ENCODE measurements at regions not wholly inside any gene's neighbourhood (a gene's known extent, or its start where the extent isn't known, plus 50 kb on each side); places are given as distances from the start of the nearest gene placed in this dataset.

- TF ChIP-seq CTCF (conservative IDR thresholded peaks at IDR 0.05; ENCODE audit: low read depth, low read length) (no peak), RAD21 (IDR thresholded peaks at IDR 0.05; ENCODE audit: low read length) (no peak), MAFK (IDR thresholded peaks at IDR 0.05; ENCODE audit: low read depth, low read length) (no peak), ELK1 (IDR thresholded peaks at IDR 0.05; ENCODE audit: borderline replicate concordance, low read depth, low read length) (no peak), POLR2A (IDR thresholded peaks at IDR 0.05; ENCODE audit: low read depth, low read length) (no peak), RFX5 (IDR thresholded peaks at IDR 0.05; ENCODE audit: low read depth, low read length) (no peak), CEBPB (IDR thresholded peaks at IDR 0.05; ENCODE audit: low read depth, low read length) (no peak), CHD1 (IDR thresholded peaks at IDR 0.05; ENCODE audit: low read depth, low read length) (no peak), RCOR1 (IDR thresholded peaks at IDR 0.05; ENCODE audit: insufficient replicate concordance, low read length) (no peak)
- TF ChIP-seq, protein P1, sequence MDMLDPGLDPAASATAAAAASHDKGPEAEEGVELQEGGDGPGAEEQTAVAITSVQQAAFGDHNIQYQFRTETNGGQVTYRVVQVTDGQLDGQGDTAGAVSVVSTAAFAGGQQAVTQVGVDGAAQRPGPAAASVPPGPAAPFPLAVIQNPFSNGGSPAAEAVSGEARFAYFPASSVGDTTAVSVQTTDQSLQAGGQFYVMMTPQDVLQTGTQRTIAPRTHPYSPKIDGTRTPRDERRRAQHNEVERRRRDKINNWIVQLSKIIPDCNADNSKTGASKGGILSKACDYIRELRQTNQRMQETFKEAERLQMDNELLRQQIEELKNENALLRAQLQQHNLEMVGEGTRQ (IDR thresholded peaks at IDR 0.05; ENCODE audit: low read depth, low read length): no peak
Measured at GRCh38 chr4:186940476-186940875, 216.8 kb upstream of the FAT1 start.
